OCI-LY1 (cell line): ENCODE measurements at regions not wholly inside any gene's neighbourhood (a gene's known extent, or its start where the extent isn't known, plus 50 kb on each side); places are given as distances from the start of the nearest gene placed in this dataset.

Source experiments
- EZH2 ChIP-seq: fragments of 200-600 bp; sonication (generic), shearing (Covaris generic); IDR thresholded peaks from 2 replicates; pipeline ENCODE4 v1.8.0; 2017; ENCODE audit warnings: borderline replicate concordance, mixed run types, mild to moderate bottlenecking, antibody characterized with exemption, low read length, moderate library complexity, mixed read lengths
- TF ChIP-seq, protein P1 (sequence below): fragments of 200-600 bp; sonication (generic), shearing (Covaris generic); IDR thresholded peaks from 2 replicates; pipeline ENCODE4 v1.5.1; 2017; ENCODE audit warnings: mild to moderate bottlenecking, antibody characterized with exemption, low read length, moderate library complexity, mixed read lengths

DNA sequence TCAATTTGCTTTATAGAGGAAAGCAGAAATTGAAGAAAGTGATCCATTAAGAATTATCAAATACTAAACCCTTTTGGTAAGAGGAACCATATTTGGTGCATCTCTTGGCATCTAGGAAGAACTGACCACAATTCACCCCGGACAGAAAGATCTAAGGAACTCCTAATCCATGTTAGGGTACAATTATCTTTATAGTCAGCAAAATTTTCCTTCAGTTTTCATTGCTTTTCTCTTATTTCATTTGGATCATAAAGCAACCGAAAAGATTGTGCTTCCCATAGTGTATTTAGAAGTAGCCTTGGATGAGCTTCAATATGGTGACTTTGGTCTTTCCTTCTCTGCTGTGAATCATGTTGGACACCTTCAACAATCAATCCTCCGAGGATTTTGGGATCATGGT, 50.1 kb upstream of the IGFBP5 start:
- TF ChIP-seq, protein P1, sequence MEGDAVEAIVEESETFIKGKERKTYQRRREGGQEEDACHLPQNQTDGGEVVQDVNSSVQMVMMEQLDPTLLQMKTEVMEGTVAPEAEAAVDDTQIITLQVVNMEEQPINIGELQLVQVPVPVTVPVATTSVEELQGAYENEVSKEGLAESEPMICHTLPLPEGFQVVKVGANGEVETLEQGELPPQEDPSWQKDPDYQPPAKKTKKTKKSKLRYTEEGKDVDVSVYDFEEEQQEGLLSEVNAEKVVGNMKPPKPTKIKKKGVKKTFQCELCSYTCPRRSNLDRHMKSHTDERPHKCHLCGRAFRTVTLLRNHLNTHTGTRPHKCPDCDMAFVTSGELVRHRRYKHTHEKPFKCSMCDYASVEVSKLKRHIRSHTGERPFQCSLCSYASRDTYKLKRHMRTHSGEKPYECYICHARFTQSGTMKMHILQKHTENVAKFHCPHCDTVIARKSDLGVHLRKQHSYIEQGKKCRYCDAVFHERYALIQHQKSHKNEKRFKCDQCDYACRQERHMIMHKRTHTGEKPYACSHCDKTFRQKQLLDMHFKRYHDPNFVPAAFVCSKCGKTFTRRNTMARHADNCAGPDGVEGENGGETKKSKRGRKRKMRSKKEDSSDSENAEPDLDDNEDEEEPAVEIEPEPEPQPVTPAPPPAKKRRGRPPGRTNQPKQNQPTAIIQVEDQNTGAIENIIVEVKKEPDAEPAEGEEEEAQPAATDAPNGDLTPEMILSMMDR = no peak
- no peak for TF ChIP-seq EZH2
